ENCODE measurements at regions not wholly inside any gene's neighbourhood (a gene's known extent, or its start where the extent isn't known, plus 50 kb on each side); places are given as distances from the start of the nearest gene placed in this dataset.

GRCh38 chr11:86177302-86177701 is 67.3 kb upstream of the EED start:
- TF ChIP-seq CTCF (IDR thresholded peaks at IDR 0.05) = no peak
- no peak for TF ChIP-seq POLR2A (IDR thresholded peaks at IDR 0.05)
